GM21723 (cell line): ENCODE measurements at regions not wholly inside any gene's neighbourhood (a gene's known extent, or its start where the extent isn't known, plus 50 kb on each side); places are given as distances from the start of the nearest gene placed in this dataset.
"Not testable (repeated sequence)": the region's sequence is repeated elsewhere in the genome, so short reads cannot be mapped to it uniquely, and the experiment has no call there.

Source experiments
- ATAC-seq: cut with Tn5 transposase; IDR thresholded peaks from one replicate; pipeline ENCODE4 v1.9.1; 2021; ENCODE audit warnings: mild to moderate bottlenecking, moderate library complexity; ENCODE audit not compliant: unreplicated experiment

DNA sequence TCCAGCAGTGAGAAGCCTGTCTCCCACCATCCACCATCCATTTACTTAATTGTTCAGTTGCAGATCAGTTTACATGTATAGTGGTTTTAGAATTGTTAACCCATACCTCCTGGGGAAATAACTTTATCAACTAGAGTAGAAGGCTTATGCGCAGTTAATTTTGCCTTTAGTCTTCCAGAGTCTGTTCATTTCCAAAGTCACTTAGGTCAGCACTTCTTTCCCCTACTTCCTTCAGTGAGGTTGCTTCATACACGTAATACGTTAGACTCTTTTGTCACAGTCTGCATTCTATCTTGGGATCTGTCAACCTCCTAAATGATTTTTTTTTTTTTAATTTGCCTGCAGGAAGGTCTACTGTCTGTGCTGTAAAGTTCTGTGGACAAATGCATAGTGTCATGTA is 495.6 kb upstream of the ISX start:
- ATAC-seq, result no peak

DNA sequence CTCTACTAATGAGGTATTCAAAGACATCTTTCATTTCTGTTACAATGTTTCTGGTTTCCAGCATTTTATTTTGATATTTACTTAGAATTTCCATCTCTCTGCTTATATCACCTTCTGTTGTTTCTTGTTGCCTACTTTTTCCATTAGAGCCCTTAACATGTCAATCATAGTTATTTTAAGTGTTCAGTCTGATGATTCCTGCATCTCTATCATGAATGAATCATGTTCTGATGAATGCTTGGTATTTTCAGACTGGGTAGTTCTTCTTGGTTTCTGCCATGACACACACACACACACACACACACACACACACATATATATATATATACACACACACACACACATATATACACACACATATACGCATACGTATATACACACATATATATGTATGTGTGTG is 486.4 kb upstream of the ISX start:
- no peak for ATAC-seq

GRCh38 chr22:34587357-34588356 is 478.3 kb upstream of the ISX start:
- ATAC-seq, result no peak

DNA sequence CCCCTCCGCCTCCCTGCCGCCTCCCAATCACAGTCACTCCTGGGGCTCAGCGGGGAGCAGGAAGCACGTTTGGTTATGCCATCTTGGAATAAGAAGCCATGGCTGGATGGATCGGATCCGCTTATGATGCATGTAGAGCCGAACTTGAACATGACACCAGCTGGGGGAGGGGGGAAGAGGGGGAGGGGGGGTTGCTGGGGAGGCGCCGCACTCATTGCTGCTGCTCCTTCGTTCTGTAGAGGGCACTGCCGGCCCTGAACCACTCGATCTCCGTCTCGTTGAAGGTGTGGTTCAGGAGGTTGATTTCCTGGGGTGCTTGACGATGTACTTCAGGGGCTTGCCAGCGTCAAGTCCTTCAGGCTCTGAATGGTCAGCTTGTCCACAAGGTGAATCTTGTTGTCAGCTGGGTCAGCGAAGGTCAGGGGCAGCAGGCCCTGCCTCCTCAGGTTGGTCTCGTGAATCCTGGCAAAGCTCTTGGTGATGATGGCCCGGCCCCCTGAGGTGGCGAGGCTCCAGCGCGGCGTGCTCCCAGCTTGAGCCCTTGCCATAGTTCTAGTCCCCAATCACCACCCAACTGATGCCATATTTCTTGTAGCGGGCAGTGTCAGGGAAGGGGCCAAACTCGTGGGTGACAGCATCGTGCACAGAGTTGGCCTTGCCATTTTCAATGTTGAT is 476.9 kb upstream of the ISX start:
- no peak for ATAC-seq

DNA sequence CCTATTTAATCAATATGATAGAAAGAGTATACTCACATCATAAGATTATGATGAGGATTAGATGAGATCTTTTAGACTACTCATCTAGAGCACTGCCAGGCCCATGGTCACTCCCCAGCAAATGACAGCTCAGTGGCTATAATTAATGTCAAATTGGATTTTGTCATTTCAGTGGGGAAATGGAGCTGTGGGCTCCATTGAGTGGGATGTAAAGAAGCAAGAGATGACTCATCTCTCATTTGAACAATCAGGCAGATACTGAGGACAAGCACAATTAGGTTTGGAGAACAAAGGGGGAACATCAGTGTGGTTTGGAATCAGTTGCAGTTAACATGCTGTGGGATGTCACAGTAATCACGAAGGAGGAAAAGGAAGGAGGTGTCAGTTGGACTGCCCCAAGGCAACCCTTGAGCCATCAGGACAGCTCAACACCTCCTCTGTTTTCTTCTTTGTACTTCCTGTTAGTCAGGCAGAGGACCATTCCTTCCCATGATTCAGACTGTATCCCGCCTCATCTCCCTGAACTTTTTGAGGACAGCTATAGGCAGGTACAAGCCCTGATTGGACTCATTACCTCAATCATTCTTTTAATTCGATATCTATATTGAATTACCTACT is 473.7 kb upstream of the ISX start:
- ATAC-seq, result no peak

DNA sequence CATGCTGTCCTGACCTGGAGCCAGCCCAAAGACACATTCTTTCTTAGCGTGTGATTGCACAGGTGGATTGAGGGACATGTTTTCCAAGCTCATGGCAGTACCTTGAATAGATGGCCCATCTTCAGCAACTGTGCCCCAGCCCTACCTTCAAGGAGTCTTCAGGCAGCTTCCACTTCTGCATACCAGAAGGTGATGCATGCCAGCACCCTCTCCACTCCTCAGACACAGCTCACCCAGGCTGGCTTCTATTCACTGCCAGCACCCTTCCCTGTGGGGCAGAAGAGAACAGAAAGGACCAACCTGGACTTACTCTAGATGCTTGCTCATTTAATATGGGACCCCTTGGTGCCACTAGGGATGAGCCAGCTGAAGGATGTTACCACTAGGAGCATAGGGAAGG is 466.4 kb upstream of the ISX start:
- no peak for ATAC-seq

DNA sequence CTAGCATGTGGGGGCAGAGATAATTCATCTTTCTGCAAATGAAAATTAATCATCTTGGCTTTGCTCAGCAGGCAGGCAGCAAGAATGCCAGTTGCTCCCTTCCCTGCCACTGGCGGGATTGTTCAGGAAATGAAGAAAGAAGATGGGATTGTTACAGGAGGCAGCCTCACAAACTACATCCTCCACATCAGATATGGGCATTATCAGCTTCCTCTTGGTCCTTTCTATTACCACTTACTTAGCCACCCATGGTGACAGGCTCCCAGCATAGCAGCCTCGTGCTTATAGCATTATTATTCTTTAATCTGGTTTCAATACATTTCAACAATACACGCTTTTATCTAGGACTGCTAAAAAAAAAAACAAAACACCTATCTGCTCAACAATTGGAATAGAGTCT is 461.6 kb upstream of the ISX start:
- no peak for ATAC-seq

GRCh38 chr22:34608106-34608505 is 457.9 kb upstream of the ISX start:
- no peak for ATAC-seq

DNA sequence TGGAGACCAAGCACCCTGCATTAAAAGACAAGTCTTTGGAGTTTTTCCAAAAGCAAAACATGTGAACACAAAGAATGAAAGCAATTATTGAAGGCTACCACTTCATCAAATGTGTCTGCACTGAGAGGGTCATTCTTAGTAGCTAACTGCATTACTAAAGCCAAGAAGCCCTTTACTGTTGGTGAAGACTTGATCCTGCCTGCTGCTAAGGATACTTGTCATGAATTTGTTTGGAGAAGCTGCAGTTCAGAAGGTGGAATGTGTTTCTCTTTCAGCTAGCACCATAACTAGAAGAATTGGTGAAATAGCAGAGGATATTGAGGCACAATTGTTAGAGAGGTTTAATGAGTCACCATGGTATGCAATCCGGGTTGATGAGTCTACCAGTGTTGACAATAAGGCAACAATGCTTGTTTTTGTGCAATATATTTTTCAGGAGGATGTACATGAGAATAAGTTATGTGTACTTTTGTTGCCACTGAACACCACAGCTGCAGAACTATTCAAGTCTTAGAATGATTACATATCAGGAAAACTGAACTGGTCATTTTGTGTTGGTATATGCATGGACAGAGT is 457.3 kb upstream of the ISX start:
- ATAC-seq, result no peak

DNA sequence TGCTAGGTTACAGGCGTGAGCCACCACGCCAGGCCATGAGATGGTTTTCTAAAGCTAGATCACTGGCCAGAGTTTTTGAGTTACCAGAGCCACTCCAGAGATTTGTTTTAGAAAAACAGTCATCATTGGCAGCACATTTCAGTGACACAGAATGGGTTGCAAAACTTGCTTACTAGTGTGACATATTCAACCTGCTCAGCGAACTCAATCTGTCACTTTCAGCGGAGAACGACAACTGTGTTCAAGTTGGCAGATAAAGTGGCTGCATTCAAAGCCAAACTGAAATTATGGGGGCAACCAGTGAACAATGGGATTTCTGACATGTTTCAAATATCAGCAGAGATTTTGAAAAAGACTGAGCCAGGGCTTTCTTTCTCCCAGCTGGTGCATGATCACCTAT is 456.3 kb upstream of the ISX start:
- no peak for ATAC-seq

- no peak for ATAC-seq
These were observed 445.8 kb upstream of the ISX start for GRCh38 chr22:34620161-34620560.

GRCh38 chr22:34620832-34621231 is 445.1 kb upstream of the ISX start:
- ATAC-seq, result no peak

- no peak for ATAC-seq
These were observed 443.4 kb upstream of the ISX start for GRCh38 chr22:34622602-34623001.

- no peak for ATAC-seq
These were observed 442.4 kb upstream of the ISX start for GRCh38 chr22:34623580-34623979.

- not testable (repeated sequence) for ATAC-seq
These were observed 440.1 kb upstream of the ISX start for GRCh38 chr22:34625892-34626291.

GRCh38 chr22:34638128-34638527 is 427.8 kb upstream of the ISX start:
- no peak for ATAC-seq

GRCh38 chr22:34639911-34640310 is 426.0 kb upstream of the ISX start:
- ATAC-seq, result no peak

DNA sequence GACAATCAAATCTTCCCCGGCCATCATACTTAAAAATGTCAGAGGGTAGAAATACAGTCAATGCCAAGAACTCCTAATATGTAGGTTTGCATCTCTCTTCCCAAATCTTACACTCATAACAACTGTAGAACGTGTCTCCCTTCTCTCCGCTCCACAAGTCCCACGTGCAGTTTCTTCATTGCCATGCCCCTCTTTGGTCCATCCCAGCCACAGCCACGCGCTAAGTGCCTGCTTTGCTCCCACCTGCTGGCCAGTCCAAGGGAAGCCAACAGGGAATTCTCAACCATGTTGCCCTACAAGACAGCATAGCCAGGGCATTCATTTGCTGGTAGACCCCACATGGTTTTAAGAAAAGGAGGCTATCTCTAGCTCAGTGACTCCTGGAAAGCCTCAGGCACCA is 420.6 kb upstream of the ISX start:
- no peak for ATAC-seq

DNA sequence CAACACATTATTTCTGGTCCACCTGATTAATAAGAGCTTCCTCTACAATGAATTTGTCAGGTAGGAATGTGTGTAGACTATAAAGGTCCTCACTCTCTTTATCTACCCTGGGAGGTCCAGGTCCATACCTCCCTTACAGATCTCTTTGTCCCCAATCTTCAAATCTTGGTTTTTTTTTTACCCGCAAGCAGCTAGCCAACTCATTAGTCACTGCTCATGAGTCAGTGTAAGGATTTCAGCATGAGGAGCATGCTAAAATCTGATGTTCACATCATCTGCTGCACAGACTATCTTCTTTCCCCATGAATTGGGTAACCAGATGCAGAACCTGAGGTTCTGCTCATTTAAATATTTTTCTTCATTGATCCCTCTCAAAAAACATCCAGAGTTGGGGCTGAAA is 397.0 kb upstream of the ISX start:
- ATAC-seq, result no peak

GRCh38 chr22:34683031-34683430 is 382.9 kb upstream of the ISX start:
- not testable (repeated sequence) for ATAC-seq

GRCh38 chr22:34684278-34684677 is 381.7 kb upstream of the ISX start:
- not testable (repeated sequence) for ATAC-seq
